ENCODE measurements at regions not wholly inside any gene's neighbourhood (a gene's known extent, or its start where the extent isn't known, plus 50 kb on each side); places are given as distances from the start of the nearest gene placed in this dataset.
"Not testable (repeated sequence)": the region's sequence is repeated elsewhere in the genome, so short reads cannot be mapped to it uniquely, and the experiment has no call there.

GRCh38 chr7:114364151-114364550, 50.5 kb upstream of the FOXP2 start:
- DNase-seq (ENCODE audit: low spot score): no peak

- DNase-seq (ENCODE audit: low spot score): no peak
These were observed 51.3 kb upstream of the FOXP2 start for GRCh38 chr7:114363292-114363691.

GRCh38 chr7:114358911-114359310, 55.7 kb upstream of the FOXP2 start:
- no peak for DNase-seq (ENCODE audit: low spot score)

GRCh38 chr7:114356133-114356532, 58.5 kb upstream of the FOXP2 start:
- DNase-seq (ENCODE audit: low spot score): no peak

GRCh38 chr7:114354306-114354705, 60.3 kb upstream of the FOXP2 start:
- DNase-seq (ENCODE audit: low spot score): no peak

- DNase-seq (ENCODE audit: low spot score): no peak
These were observed 69.1 kb upstream of the FOXP2 start for GRCh38 chr7:114345494-114345893.

- no peak for DNase-seq (ENCODE audit: low spot score)
These were observed 70.5 kb upstream of the FOXP2 start for GRCh38 chr7:114343949-114344708.

- DNase-seq (ENCODE audit: low spot score): no peak
These were observed 72.0 kb upstream of the FOXP2 start for GRCh38 chr7:114342431-114343179.

GRCh38 chr7:114341648-114342047, 73.0 kb upstream of the FOXP2 start:
- DNase-seq (ENCODE audit: low spot score): no peak

- no peak for DNase-seq (ENCODE audit: low spot score)
These were observed 79.6 kb upstream of the FOXP2 start for GRCh38 chr7:114334989-114335388.

GRCh38 chr7:114329458-114329857, 85.2 kb upstream of the FOXP2 start:
- DNase-seq (ENCODE audit: low spot score): not testable (repeated sequence)

GRCh38 chr7:114317450-114318098, 97.0 kb upstream of the FOXP2 start:
- no peak for DNase-seq (ENCODE audit: low spot score)

- DNase-seq (ENCODE audit: low spot score): no peak
These were observed 102.0 kb upstream of the FOXP2 start for GRCh38 chr7:114312649-114313048.

GRCh38 chr7:114310345-114311110, 104.1 kb upstream of the FOXP2 start:
- no peak for DNase-seq (ENCODE audit: low spot score)

GRCh38 chr7:114309729-114310128, 104.9 kb upstream of the FOXP2 start:
- no peak for DNase-seq (ENCODE audit: low spot score)

- DNase-seq (ENCODE audit: low spot score): no peak
These were observed 111.3 kb upstream of the FOXP2 start for GRCh38 chr7:114303301-114303700.

- DNase-seq (ENCODE audit: low spot score): no peak
These were observed 111.8 kb upstream of the FOXP2 start for GRCh38 chr7:114302858-114303257.

- DNase-seq (ENCODE audit: low spot score): no peak
These were observed 116.6 kb upstream of the FOXP2 start for GRCh38 chr7:114298011-114298410.

- no peak for DNase-seq (ENCODE audit: low spot score)
These were observed 117.5 kb upstream of the FOXP2 start for GRCh38 chr7:114297121-114297520.

- DNase-seq (ENCODE audit: low spot score): no peak
These were observed 119.1 kb upstream of the FOXP2 start for GRCh38 chr7:114295522-114295921.

- no peak for DNase-seq (ENCODE audit: low spot score)
These were observed 120.6 kb upstream of the FOXP2 start for GRCh38 chr7:114294036-114294435.

- peak; percentile 10 for DNase-seq (ENCODE audit: low spot score)
These were observed 121.2 kb upstream of the FOXP2 start for GRCh38 chr7:114293289-114294012.

Data from HuH-7.5 (cell line).